HG03066 (cell line): ENCODE measurements at regions not wholly inside any gene's neighbourhood (a gene's known extent, or its start where the extent isn't known, plus 50 kb on each side); places are given as distances from the start of the nearest gene placed in this dataset.

ENCODE experiments used
- ATAC-seq: cut with Tn5 transposase; IDR thresholded peaks from one replicate; pipeline ENCODE4 v1.9.1; 2021; ENCODE audit warnings: low read depth; ENCODE audit not compliant: unreplicated experiment

DNA sequence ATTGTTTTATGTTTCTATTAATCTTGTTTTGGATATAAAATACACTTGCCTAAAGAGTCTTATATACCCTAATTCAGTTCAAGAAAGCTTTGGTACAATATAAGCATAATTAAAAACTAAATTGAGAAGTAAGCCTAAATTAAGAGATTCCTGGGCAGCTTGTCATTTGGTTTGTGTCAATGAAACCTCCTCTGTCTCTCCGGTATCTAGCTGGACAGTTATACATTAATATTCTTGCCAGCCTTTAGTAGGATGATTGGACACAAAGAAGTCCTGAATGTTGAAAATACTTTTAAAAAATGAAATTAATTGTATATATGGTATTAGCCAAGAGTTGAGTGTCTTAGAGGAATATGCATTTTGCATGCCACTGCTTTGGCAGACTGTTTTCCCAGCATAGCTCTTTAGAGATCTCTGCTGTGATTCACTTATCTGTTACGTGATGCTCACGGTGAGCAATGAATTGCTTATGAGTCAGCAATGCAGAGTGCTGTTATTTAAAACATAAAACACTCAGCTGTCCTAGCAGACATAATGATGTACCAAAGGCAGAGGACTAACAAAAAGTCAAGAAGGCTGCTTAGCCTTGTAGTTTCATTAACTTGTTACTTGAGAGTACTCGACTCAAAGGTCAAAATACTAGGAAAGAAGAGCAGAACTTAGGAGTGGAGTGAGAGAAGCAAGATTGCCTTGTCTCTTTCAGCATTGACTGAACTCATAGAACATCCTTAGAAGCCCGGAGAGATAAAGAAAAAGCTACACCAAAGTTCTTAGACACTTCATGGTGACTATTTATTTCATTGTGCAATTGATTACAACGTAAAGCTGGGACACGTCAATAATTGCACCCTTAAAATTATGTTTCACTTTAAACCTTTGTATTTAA lies 1296.1 kb upstream of the PCDH7 start:
- ATAC-seq = no peak

DNA sequence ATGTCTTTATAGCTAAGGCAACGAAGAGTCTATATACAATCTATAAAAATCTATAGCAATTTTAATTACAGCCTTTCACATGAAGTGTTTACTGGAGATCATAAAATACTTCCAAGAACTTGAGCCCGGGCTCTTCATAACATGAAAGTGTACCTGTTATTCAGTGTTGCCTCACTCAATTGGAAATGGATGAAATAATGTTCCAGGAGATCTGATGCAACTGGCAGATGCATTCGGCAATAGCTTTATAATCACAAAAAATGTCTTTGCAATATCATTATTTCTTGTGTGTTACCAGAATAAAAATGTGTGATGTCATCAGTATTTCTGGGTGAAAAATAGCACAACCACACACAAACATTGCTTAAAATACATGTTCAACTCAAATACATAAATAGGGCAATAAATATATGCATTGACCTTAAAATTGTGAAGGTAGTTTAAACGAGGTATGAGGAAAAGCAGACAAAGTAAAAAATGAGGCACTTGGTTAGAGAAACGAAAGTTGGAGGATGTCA lies 1266.8 kb upstream of the PCDH7 start:
- no peak for ATAC-seq

DNA sequence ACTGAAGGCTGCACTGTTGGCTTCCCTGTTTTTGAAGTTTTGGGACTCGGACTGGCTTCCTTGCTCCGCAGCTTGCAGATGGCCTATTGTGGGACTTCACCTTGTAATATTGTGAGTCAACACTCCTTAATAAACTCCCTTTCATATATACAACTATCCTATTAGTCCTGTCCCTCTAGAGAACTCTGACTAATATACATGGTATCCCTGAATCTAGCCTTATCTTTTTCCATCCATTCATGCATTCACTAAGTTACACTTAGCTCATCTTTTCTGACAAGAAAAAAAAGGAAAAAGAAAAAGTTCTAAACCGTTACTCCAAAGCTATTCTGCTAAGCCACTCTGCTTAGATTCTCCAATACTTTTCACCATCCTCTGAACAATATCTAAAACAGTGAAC lies 1260.2 kb upstream of the PCDH7 start:
- no peak for ATAC-seq

DNA sequence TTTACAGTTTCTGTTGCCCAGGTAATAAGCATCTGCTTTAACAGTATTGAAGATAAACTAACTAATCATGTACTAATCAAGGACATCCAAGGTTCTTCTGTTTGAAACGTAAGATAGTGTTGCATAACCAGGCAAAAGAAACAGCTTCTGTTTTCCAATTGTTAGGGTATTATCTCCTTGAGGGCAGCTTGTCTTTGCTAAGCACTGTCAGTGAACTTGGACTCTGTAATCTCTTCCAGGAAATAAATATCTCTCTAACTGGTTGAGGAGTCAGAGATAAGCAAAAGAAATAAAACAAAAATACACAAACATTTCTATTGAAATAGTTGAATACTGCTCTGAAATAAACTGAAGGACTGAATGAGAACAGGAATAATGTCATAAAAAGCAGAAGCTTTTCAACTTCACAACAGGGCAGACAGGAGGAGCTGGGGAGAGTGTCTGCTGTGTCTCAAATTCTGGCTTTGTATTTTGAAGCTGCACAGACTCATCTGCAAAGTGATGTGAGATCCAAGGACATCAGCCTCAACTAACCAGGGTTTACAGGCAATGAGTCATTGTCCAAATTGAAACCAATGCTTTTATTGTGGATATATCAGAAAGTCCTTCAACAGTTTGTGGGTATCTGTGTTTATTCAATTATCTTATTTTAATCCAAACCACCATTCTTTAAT lies 1253.0 kb upstream of the PCDH7 start:
- ATAC-seq = no peak
